Hematopoietic multipotent progenitor cell treated with erythropoietin and hydrocortisone succinate and interleukin-3 and kit ligand, for 8 days (in vitro differentiated cells): ENCODE measurements at regions not wholly inside any gene's neighbourhood (a gene's known extent, or its start where the extent isn't known, plus 50 kb on each side); places are given as distances from the start of the nearest gene placed in this dataset.
"Not testable (repeated sequence)": the region's sequence is repeated elsewhere in the genome, so short reads cannot be mapped to it uniquely, and the experiment has no call there.

ENCODE experiments used
- DNase-seq: peaks from one replicate; pipeline ENCODE4 v3.0.0-alpha.2; 2015

GRCh38 chr15:56806148-56806536 is 72.8 kb upstream of the ZNF280D start:
- DNase-seq, result no peak

- DNase-seq, result no peak
Observed at GRCh38 chr15:56805466-56806147, 72.3 kb upstream of the ZNF280D start.

GRCh38 chr15:56804938-56805337 is 71.6 kb upstream of the ZNF280D start:
- no peak for DNase-seq

- DNase-seq, result no peak
Observed at GRCh38 chr15:56804279-56804678, 71.0 kb upstream of the ZNF280D start.

GRCh38 chr15:56802161-56802560 is 68.9 kb upstream of the ZNF280D start:
- DNase-seq, result no peak

- DNase-seq, result no peak
Observed at GRCh38 chr15:56798639-56799038, 65.3 kb upstream of the ZNF280D start.

- no peak for DNase-seq
Observed at GRCh38 chr15:56797720-56798275, 64.5 kb upstream of the ZNF280D start.

GRCh38 chr15:56795502-56795901 is 62.2 kb upstream of the ZNF280D start:
- no peak for DNase-seq

GRCh38 chr15:56794553-56795329 is 61.4 kb upstream of the ZNF280D start:
- no peak for DNase-seq

GRCh38 chr15:56794165-56794552 is 60.9 kb upstream of the ZNF280D start:
- no peak for DNase-seq

- DNase-seq, result no peak
Observed at GRCh38 chr15:56792211-56792610, 58.9 kb upstream of the ZNF280D start.

GRCh38 chr15:56791521-56791920 is 58.2 kb upstream of the ZNF280D start:
- not testable (repeated sequence) for DNase-seq

GRCh38 chr15:56788359-56788758 is 55.0 kb upstream of the ZNF280D start:
- DNase-seq, result no peak

GRCh38 chr15:56786966-56787365 is 53.7 kb upstream of the ZNF280D start:
- no peak for DNase-seq

- DNase-seq, result no peak
Observed at GRCh38 chr15:56783857-56784661, 50.8 kb upstream of the ZNF280D start.

GRCh38 chr15:56783156-56783856 is 50.0 kb upstream of the ZNF280D start:
- no peak for DNase-seq
